Non-pigmented ciliary epithelial cell (primary cell): ENCODE measurements at regions not wholly inside any gene's neighbourhood (a gene's known extent, or its start where the extent isn't known, plus 50 kb on each side); places are given as distances from the start of the nearest gene placed in this dataset.
"Not testable (repeated sequence)": the region's sequence is repeated elsewhere in the genome, so short reads cannot be mapped to it uniquely, and the experiment has no call there.

Experiments
- DNase-seq: peaks from one replicate; pipeline ENCODE4 v3.0.0-alpha.2; 2010; ENCODE audit warnings: low read depth

GRCh38 chr15:70398694-70399093 lies 301.0 kb upstream of the TLE3 start:
- no peak for DNase-seq

- no peak for DNase-seq
Measured at GRCh38 chr15:70396807-70397206, 299.1 kb upstream of the TLE3 start.

- DNase-seq: no peak
Measured at GRCh38 chr15:70395164-70395563, 297.4 kb upstream of the TLE3 start.

- no peak for DNase-seq
Measured at GRCh38 chr15:70390723-70391122, 293.0 kb upstream of the TLE3 start.

GRCh38 chr15:70387993-70388392 lies 290.3 kb upstream of the TLE3 start:
- DNase-seq: no peak

GRCh38 chr15:70387081-70387480 lies 289.4 kb upstream of the TLE3 start:
- DNase-seq: no peak

DNA sequence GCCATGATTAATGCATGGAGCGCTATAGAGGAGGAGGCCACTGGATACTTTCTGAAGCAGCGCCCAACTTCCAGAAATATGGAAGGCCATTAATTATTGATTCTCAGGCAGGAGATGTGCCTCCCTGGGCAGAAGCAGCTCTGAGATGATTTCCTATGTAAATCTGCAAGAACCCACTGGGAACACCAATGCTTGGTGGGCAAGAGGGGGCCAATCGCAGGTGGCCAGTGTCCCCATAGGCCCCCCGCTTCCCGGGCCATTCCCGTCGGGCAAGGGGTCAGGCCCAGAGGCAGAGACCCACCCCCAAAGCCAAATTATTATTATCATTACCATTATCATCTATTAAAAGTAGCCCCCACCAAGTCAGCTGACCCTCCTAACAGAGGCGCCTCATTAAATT lies 288.0 kb upstream of the TLE3 start:
- DNase-seq: no peak

DNA sequence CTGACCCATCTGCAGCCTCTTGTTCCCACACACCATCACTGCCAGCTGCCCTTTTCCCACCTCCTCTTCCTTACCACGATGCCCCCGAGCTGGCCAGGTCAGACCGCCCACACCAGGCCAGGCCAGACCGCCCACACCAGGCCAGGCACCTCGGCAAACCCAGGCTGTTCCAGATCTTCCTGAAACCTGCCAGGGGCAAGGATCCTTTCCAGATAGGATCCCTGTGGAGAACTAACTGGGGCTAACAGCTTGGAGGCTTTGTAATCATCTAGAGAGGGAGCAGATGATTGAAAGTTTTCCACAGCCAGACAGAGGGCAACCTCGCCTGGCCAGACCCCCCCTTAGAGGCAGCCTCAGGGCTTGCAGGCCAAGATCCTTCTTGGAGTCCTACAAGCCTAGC lies 287.3 kb upstream of the TLE3 start:
- no peak for DNase-seq

GRCh38 chr15:70383856-70384255 lies 286.1 kb upstream of the TLE3 start:
- DNase-seq: no peak

- no peak for DNase-seq
Measured at GRCh38 chr15:70382762-70383458, 285.2 kb upstream of the TLE3 start.

DNA sequence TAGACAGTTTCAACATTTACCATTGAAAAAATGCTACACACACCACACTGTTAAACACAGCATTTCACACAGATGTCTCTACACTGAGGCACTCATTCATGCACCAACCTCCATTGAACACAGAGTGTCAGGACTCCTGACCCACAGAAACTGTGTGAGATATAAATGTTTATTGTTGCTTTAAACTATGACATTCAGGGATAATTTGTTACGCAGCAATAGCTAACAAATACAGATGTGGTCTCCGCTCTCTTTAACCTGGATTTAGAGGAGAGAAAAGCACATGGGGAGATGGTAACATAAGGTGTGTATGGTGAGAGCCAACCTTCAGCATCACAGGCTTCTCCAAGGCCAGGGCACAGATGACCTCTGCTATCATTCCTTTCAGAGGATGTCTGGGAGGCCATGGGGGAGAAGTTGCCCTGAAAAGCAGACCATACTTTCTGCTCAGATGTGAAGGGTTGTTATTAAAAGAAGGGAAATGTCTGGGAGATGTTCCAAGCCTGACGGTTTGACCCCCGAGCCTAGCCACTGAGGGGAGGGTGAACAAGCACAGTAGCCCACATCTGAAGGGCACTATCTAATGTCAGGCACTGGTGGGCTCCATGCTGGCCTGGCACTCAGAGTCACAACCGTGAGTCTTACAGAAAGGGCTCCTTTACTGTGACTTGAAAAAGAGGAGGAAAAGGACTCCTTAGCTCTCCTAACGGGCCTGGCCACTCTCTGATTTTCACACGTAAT lies 284.5 kb upstream of the TLE3 start:
- no peak for DNase-seq

GRCh38 chr15:70379938-70380883 lies 282.5 kb upstream of the TLE3 start:
- no peak for DNase-seq

DNA sequence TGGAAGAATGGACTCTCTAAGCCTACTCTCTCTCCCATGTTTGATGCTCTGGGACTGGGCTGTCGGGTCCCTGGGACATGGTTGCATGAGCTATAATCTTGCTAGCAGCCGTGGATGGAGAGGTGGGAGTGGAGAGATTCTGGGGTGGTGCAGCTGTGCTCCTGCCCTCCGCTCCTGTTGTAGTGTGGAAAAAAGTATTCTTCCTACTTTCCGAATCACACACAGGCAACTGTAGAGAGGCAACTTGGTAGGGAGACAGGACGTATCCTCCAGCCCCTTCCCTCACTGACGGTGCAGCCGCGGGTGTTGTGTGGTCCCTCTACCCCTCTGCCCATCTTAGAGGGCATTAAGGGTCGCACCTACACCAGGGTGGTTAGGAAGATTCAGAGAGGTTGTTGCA lies 281.4 kb upstream of the TLE3 start:
- DNase-seq: no peak

DNA sequence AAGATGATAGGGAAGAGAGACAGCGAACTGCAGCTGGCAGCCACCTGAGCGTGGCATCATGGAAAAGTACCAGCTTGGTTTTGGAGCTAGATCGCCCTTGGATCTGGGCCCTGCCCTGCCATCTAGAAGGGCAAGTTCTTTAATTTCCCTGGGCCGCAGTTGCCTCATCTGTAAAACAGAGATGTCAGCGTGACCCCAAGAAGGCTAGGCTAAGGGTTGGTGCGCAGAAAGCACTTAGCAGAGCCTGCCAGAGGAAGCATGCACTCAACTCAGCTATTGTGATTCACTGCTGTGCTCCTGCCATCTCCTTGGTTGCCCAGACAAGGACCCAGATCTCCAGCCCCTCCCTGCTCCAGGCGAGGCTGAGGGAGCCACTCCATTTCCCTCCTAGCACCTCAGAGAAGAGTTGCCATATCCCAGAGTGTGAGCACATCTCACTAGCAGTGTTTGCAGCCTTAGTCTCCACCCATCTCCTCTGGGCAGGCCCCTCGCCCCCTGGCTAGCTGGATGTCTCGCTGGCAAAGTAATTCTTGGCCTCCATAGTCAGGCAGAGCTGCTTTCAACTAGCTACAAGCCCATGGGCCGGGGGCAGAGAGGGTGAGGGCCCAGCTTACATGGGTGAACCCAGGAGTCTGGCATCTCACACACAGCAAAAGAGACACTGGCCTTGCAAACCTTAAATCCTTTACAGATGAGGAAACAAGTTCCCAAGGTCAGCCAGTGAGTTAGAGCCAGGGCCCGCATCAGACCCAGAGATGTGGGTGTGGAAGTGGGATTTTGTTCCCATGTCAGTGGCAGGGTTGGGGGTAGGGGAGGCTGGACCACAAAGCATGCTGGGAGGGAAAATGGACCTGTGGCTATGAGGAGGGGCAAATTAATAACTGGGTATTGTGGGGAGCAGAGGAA lies 280.7 kb upstream of the TLE3 start:
- no peak for DNase-seq

DNA sequence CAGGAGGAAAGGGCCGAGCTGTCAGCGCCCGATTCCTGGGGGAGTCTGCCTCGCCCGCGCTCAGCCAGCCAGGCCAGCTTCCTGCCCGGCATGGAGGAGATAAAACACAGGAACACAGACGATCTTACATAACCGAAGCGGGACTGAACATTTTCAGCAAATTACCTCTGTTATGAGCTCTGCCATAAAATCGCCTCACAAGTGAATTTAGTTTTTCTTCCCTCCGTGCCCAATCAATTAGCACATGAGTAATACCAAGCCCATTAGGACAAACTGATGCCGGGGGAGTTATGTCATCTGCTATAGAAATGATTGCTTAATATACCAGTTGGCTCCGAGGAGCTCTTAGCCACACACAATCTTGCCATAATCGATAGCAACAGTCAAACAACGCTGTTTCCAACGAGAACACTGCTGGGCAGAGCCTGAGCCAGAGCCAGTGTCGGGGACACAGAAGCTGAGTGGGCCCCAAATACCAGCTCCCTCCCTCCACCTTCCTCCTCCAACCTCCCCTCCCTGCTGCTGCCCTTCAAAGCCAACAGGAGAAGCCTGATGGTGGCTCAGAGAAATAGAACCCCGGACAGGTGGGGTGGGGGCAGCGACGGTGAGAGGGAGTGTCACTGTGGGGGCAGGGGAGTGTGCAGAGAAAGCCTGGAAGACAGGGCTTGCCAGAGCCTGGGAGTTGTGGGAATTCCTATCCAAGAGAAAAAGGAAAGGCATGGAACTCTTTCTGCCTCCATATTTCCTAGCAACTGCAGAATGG lies 279.4 kb upstream of the TLE3 start:
- DNase-seq: no peak

- no peak for DNase-seq
Measured at GRCh38 chr15:70376031-70376928, 278.6 kb upstream of the TLE3 start.

GRCh38 chr15:70375586-70375985 lies 277.9 kb upstream of the TLE3 start:
- no peak for DNase-seq

GRCh38 chr15:70375006-70375431 lies 277.3 kb upstream of the TLE3 start:
- no peak for DNase-seq

DNA sequence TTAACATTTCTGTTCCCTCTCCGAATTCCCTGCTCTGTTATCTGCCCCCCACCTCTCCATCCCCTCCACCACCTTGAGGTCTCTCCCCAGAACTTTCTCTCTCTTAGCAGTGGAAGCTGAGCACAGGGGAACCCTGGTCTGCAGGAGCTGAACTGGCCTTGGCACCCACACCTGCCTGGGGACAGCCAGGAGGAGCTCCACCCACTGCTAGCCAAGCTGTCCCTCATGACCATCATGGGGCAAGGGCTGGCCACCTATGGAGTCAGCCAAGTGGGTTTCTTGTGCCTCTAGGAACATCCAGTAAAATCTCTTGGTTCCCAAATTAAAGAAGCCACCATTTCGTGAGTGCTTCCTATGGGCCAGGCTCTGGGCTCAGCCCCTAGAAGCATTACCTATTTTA lies 276.4 kb upstream of the TLE3 start:
- DNase-seq: no peak

DNA sequence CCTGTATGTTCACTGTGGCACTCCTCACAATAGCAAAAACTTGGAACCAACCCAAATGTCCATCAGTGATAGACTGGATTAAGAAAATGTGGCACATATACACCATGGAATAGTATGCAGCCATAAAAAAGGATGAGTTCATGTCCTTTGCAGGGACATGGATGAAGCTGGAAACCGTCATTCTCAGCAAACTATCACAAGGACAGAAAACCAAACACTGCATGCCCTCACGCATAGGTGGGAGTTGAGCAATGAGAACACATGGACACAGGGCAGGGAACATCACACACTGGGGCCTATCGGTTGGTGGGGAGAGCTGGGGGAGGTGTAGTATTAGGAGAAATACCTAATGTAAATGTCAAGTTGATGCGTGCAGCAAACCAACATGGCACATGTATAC lies 275.7 kb upstream of the TLE3 start:
- not testable (repeated sequence) for DNase-seq
